Neural progenitor cell (in vitro differentiated cells): ENCODE measurements at regions not wholly inside any gene's neighbourhood (a gene's known extent, or its start where the extent isn't known, plus 50 kb on each side); places are given as distances from the start of the nearest gene placed in this dataset.

Experiments
- EZH2 ChIP-seq: fragments of 200-600 bp; sonication (generic); IDR thresholded peaks from 2 replicates; pipeline ENCODE4 v1.6.1; 2017; ENCODE audit warnings: antibody characterized with exemption, mild to moderate bottlenecking, moderate library complexity
- TF ChIP-seq, protein P1 (sequence below): fragments of 200-600 bp; sonication (generic); IDR thresholded peaks from 2 replicates; pipeline ENCODE4 v1.5.1; 2017; ENCODE audit warnings: antibody characterized with exemption, mild to moderate bottlenecking

DNA sequence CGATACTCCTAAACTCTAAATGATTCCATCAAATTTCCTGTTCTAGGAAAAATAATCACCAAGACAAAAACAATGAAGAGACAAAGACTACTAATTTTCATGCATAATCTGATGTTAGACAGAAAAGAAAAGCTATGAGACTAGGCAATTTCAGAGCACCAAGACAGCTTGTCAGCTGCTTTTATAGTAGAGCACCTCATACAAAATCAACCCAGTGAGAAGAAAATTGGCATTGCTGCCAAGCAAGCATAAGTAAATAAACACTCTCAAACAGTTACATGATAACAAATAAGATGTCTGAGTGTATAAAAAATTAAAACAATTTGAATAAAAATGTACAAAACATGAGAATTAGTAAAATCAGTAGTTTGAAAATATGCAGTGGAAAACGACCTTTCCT, 1544.6 kb downstream of the C4orf33 start:
- TF ChIP-seq, protein P1, sequence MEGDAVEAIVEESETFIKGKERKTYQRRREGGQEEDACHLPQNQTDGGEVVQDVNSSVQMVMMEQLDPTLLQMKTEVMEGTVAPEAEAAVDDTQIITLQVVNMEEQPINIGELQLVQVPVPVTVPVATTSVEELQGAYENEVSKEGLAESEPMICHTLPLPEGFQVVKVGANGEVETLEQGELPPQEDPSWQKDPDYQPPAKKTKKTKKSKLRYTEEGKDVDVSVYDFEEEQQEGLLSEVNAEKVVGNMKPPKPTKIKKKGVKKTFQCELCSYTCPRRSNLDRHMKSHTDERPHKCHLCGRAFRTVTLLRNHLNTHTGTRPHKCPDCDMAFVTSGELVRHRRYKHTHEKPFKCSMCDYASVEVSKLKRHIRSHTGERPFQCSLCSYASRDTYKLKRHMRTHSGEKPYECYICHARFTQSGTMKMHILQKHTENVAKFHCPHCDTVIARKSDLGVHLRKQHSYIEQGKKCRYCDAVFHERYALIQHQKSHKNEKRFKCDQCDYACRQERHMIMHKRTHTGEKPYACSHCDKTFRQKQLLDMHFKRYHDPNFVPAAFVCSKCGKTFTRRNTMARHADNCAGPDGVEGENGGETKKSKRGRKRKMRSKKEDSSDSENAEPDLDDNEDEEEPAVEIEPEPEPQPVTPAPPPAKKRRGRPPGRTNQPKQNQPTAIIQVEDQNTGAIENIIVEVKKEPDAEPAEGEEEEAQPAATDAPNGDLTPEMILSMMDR, result no peak
- no peak for TF ChIP-seq EZH2
